Testis (tissue), 2 donors: ENCODE measurements at regions not wholly inside any gene's neighbourhood (a gene's known extent, or its start where the extent isn't known, plus 50 kb on each side); places are given as distances from the start of the nearest gene placed in this dataset.
"Not testable (repeated sequence)": the region's sequence is repeated elsewhere in the genome, so short reads cannot be mapped to it uniquely, and the experiment has no call there.

ENCODE experiments used
- DNase-seq: peaks from one replicate; pipeline ENCODE4 v3.0.0-alpha.2; 2019
- H3K27ac ChIP-seq, 2 donors: fragments of 200-600 bp; sonication (generic); one replicate each; pipeline ENCODE4 v1.5.1; 2019
- H3K27me3 ChIP-seq: fragments of 200-600 bp; sonication (generic); one replicate; pipeline ENCODE4 v1.5.1; 2019
- H3K36me3 ChIP-seq: fragments of 200-600 bp; sonication (generic); one replicate; pipeline ENCODE4 v1.5.1; 2017; ENCODE audit warnings: low read depth; ENCODE audit errors: missing control alignments
- H3K4me1 ChIP-seq: fragments of 200-600 bp; sonication (generic); one replicate; pipeline ENCODE4 v1.5.1; 2019
- H3K4me3 ChIP-seq, 2 donors: fragments of 200-600 bp; sonication (generic); one replicate each; pipeline ENCODE4 v1.5.1; 2017 to 2019
- H3K9me3 ChIP-seq: fragments of 200-600 bp; sonication (generic); one replicate; pipeline ENCODE4 v1.5.1; 2017
- POLR2A ChIP-seq: fragments of 450-650 bp; IDR thresholded peaks from one replicate; pipeline ENCODE4 v1.6.1; 2017; ENCODE audit warnings: antibody characterized with exemption, mild to moderate bottlenecking, moderate library complexity
- WGBS, 2 donors: methylation state at CpG; one replicate each; pipeline ENCODE4 v1.1.5; 2018; 5-methylcytosine and 5-hydroxymethylcytosine counted together
- intact Hi-C: fragments of 100-400 bp; cut with DNase I; formaldehyde crosslinking; loops from one replicate; pipeline ENCODE4 v1.15.1; 2023; ENCODE audit warnings: low total_unique reads
- TF ChIP-seq, protein P1 (sequence below), 3 experiments: fragments of 450-650 bp in 2 of 3; fragments of 200-600 bp in 1 of 3; sonication (generic) in 1 of 3; IDR thresholded peaks; one replicate each; pipeline ENCODE4 v1.5.1; 2016 to 2019; ENCODE audit warnings: antibody characterized with exemption in 3 of 3, mild to moderate bottlenecking in 2 of 3, moderate library complexity in 1 of 3

DNA sequence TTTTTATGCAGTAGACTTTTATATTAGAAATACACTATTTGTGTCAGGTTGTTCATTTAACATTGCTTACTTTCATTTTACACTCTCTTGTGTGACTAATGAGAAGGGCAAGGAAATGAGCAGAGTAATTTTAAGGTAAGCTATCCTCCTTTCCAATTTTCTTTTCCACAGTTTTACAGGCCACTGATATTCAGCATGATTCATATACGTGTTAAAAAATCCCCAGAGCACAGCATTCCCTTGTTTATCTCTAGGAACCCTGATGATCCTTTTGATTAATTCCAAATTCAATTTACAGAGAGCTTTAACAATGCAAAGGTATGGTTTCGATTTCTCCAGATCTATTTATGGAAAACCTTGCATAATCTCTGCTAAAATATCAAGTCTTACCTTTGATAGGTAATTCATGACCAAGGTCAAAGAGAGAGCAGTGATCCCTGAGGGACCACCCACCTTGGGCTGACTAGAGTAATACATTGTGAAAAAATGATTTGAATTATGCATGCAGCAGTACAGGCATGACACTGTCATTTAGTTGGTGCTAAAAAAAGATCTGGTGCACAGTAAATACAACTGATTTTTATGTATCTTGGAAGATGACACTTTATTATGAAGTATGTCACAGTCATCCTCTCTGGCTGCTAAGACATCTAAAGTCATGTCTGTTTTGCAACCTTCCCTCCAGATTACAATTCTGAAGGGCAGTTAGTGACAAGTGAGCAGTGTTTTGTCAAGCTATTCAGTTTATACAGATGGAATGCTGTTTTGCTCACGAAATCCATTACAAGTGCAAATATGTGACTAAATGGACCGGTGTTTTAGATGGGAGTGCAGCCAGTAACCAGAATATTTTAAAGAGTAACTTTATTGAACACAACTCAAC lies 736.6 kb downstream of the EPHA7 start:
- no peaks in the 10 kb centered on the region for H3K36me3 ChIP-seq
- no peaks in the 10 kb centered on the region for H3K27me3 ChIP-seq
- no peak for DNase-seq
- H3K27ac ChIP-seq, result no peak overlapping the region
- H3K4me3 ChIP-seq, result no peak overlapping the region
- intact Hi-C loops, result no loop called here
- H3K4me1 ChIP-seq, result no peaks in the 10 kb centered on the region
- 78% methylated on average over 4 of the region's 4 CpGs for WGBS, 2 donors
- no peak for TF ChIP-seq POLR2A
- TF ChIP-seq, protein P1, sequence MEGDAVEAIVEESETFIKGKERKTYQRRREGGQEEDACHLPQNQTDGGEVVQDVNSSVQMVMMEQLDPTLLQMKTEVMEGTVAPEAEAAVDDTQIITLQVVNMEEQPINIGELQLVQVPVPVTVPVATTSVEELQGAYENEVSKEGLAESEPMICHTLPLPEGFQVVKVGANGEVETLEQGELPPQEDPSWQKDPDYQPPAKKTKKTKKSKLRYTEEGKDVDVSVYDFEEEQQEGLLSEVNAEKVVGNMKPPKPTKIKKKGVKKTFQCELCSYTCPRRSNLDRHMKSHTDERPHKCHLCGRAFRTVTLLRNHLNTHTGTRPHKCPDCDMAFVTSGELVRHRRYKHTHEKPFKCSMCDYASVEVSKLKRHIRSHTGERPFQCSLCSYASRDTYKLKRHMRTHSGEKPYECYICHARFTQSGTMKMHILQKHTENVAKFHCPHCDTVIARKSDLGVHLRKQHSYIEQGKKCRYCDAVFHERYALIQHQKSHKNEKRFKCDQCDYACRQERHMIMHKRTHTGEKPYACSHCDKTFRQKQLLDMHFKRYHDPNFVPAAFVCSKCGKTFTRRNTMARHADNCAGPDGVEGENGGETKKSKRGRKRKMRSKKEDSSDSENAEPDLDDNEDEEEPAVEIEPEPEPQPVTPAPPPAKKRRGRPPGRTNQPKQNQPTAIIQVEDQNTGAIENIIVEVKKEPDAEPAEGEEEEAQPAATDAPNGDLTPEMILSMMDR (IDR thresholded peaks at IDR 0.05), result no peak
- no peaks in the 10 kb centered on the region for H3K9me3 ChIP-seq

DNA sequence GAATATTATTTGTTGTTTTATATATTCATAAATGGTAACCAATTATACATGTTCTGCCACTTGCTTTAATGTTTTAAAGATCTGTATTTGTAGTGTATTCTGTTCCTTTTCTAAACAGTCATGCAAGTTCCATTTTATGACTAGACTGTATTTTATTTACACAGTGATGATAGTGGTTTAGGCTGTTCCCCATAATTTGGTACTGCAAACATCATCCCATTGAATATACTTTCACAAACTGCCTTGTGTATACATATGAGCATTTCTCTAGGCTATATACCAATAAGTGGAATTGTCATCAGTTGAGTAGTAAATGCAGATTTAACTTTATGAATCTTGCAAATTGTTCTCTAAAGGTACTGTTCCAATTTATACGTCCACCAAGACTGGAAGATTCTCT lies 738.0 kb downstream of the EPHA7 start:
- H3K27ac ChIP-seq, result no peak overlapping the region
- no peaks in the 10 kb centered on the region for H3K9me3 ChIP-seq
- H3K4me3 ChIP-seq, result no peak overlapping the region
- no peak for TF ChIP-seq POLR2A
- TF ChIP-seq, protein P1 (IDR thresholded peaks at IDR 0.05), result no peak
- H3K27me3 ChIP-seq, result no peaks in the 10 kb centered on the region
- intact Hi-C loops, result no loop called here
- no peaks in the 10 kb centered on the region for H3K36me3 ChIP-seq
- no peaks in the 10 kb centered on the region for H3K4me1 ChIP-seq
- WGBS, 2 donors, result 85 to 86% methylated on average over 1 of the region's 1 CpG
- no peak for DNase-seq

DNA sequence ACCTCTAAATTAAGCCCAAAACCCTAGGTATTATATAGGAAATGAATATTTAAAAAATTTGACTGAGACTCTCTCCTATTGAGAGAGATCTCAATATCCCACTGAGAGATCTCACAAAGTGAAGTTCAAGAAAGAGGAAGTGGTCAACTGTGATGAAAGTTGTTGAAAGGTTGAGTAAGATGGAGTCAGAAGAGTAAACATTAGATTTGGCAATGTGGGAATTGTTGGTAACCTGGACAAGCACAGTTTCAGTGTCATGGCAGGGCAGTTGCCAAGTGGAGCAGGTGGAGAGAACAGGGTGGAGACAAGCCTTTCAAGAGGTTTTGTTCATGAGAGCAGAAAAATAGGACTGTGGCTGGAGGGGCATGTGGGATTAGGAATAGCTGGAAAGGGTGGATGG lies 747.9 kb downstream of the EPHA7 start:
- H3K4me3 ChIP-seq, DNase-seq, H3K27ac ChIP-seq, H3K27me3 ChIP-seq, H3K9me3 ChIP-seq, H3K4me1 ChIP-seq, intact Hi-C loops, H3K36me3 ChIP-seq: not testable (repeated sequence)

DNA sequence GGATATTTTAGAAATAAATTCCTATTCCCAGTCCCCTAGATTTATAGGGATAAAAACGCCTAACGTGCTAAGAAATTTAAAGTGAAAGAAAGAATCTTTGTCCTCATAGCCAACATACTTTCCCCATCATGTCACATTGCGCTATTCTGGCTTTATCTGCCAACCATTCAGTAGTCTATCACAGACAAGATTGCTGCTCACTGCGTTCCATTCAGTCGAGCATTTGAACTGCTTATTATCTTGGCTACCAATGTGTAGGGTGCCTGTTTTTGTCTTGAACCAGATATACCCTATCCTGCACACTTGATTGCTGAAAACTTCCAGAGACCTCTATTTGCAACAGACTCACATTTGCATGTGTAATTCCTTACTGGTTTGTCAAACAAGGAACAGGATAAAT lies 751.5 kb downstream of the EPHA7 start:
- intact Hi-C loops, result no loop called here
- no peak for DNase-seq
- WGBS, 2 donors, result 45 to 49% methylated on average over 5 of the region's 5 CpGs
- H3K36me3 ChIP-seq, result no peaks in the 10 kb centered on the region
- H3K4me1 ChIP-seq, result no peaks in the 10 kb centered on the region
- no peaks in the 10 kb centered on the region for H3K9me3 ChIP-seq
- H3K27ac ChIP-seq, result no peak overlapping the region
- H3K4me3 ChIP-seq, result no peak overlapping the region
- TF ChIP-seq, protein P1 (IDR thresholded peaks at IDR 0.05), result no peak
- no peak for TF ChIP-seq POLR2A
- H3K27me3 ChIP-seq, result no peaks in the 10 kb centered on the region

DNA sequence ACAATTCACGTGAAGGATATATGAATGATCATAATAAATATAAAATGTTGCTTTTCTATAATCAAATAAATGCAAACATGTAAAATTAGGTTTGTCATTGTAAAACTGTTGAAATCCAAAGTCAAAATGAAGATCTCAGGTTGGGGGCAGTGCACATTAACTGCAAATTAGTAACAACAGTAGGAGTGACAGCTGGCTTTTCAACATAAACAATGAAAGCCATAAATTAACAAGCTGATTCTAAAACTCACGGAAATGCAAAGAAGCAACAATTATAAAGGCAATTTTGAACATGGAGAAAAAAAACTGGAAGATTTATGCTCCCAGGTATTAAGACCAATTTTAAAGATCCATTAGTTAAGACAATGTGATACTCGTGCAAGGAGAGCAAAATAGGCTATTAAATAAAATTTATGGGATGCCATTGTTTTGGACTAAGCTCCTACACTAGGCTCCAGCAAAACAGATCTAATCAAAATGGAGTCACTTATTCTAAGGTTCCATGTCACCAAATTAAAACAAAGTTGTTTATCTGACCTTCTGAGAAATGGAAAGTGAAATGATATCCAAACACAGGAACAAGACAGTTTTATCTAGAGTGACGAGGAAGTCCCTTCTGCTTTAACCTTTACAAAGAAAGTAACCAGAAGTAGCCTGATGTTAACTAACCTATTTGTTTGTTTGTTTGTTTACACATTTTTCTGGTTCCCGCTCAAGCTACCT lies 770.8 kb downstream of the EPHA7 start:
- H3K27ac ChIP-seq, result no peak overlapping the region
- 63 to 65% methylated on average over 5 of the region's 5 CpGs for WGBS, 2 donors
- intact Hi-C loops, result no loop called here
- no peak for TF ChIP-seq POLR2A
- TF ChIP-seq, protein P1 (IDR thresholded peaks at IDR 0.05), result no peak
- DNase-seq, result no peak
- no peaks in the 10 kb centered on the region for H3K27me3 ChIP-seq
- no peaks in the 10 kb centered on the region for H3K9me3 ChIP-seq
- no peaks in the 10 kb centered on the region for H3K36me3 ChIP-seq
- H3K4me3 ChIP-seq, result no peak overlapping the region
- no peaks in the 10 kb centered on the region for H3K4me1 ChIP-seq
